CD14-positive monocyte (primary cell): ENCODE measurements at regions not wholly inside any gene's neighbourhood (a gene's known extent, or its start where the extent isn't known, plus 50 kb on each side); places are given as distances from the start of the nearest gene placed in this dataset.

Experiments
- DNase-seq, 3 donors: peaks; one replicate each; pipeline ENCODE4 v3.0.0-alpha.2; 2011 to 2022
- H2AFZ ChIP-seq: 2 replicates; pipeline ENCODE4 v1.6.0; 2012; ENCODE audit warnings: mild to moderate bottlenecking, low read depth, low read length, inconsistent platforms; ENCODE audit not compliant: insufficient read depth, poor library complexity, severe bottlenecking
- H3K27ac ChIP-seq, 2 donors: 1 replicate in 1 of 2; 2 replicates in 1 of 2; pipeline ENCODE4 v1.5.1; 2012 to 2013; ENCODE audit warnings: low read length in 2 of 2, control low read depth in 1 of 2, inconsistent platforms in 1 of 2, low read depth in 1 of 2, mild to moderate bottlenecking in 1 of 2
- H3K27me3 ChIP-seq, 2 donors: one replicate each; pipeline versions ENCODE4 v1.6.0 to v1.6.1; 2011 to 2013; ENCODE audit warnings: low read length in 2 of 2; ENCODE audit not compliant: control insufficient read depth in 2 of 2, insufficient read depth in 2 of 2
- H3K36me3 ChIP-seq, 2 donors: replicated peaks in 1 of 2; 1 replicate in 1 of 2; 2 replicates in 1 of 2; pipeline versions ENCODE4 v1.5.1 to v1.6.1; 2012 to 2013; ENCODE audit warnings: low read length in 2 of 2, control low read depth in 1 of 2, inconsistent platforms in 1 of 2, mild to moderate bottlenecking in 1 of 2; ENCODE audit not compliant: insufficient read depth in 2 of 2, control insufficient read depth in 1 of 2
- H3K4me1 ChIP-seq, 2 donors: 1 replicate in 1 of 2; 2 replicates in 1 of 2; pipeline versions ENCODE4 v1.5.1 to v1.6.1; 2012 to 2013; ENCODE audit warnings: low read length in 2 of 2, control low read depth in 1 of 2, inconsistent platforms in 1 of 2, mild to moderate bottlenecking in 1 of 2, moderate library complexity in 1 of 2; ENCODE audit not compliant: insufficient read depth in 2 of 2, control insufficient read depth in 1 of 2
- H3K4me2 ChIP-seq: replicated peaks from 2 replicates; pipeline ENCODE3; 2012; ENCODE audit warnings: low read length, moderate library complexity, mild to moderate bottlenecking; ENCODE audit not compliant: poor library complexity, severe bottlenecking; ENCODE audit errors: extremely low read depth
- H3K4me3 ChIP-seq, 3 experiments: fragments of 200-600 bp in 1 of 3; sonication (generic) in 1 of 3; replicated peaks in 1 of 3; 1 replicate in 2 of 3; 2 replicates in 1 of 3; pipeline ENCODE4 v1.5.1; 2011 to 2013; ENCODE audit warnings: low read length in 3 of 3, mild to moderate bottlenecking in 3 of 3, control low read depth in 2 of 3, low read depth in 2 of 3, inconsistent platforms in 1 of 3, moderate library complexity in 1 of 3
- H3K79me2 ChIP-seq: 2 replicates; pipeline ENCODE4 v1.6.0; 2012; ENCODE audit warnings: mild to moderate bottlenecking, control low read depth, inconsistent platforms, low read length, moderate library complexity; ENCODE audit not compliant: insufficient read depth
- H3K9ac ChIP-seq: 2 replicates; pipeline ENCODE4 v1.6.0; 2017; ENCODE audit warnings: low read length, mild to moderate bottlenecking; ENCODE audit not compliant: insufficient read depth, poor library complexity, severe bottlenecking
- H3K9me3 ChIP-seq, 2 donors: replicated peaks in 1 of 2; 1 replicate in 1 of 2; 2 replicates in 1 of 2; pipeline versions ENCODE4 v1.5.1 to v1.6.1; 2012 to 2013; ENCODE audit warnings: low read length in 2 of 2, control low read depth in 1 of 2; ENCODE audit not compliant: control insufficient read depth in 1 of 2, insufficient read depth in 1 of 2
- H4K20me1 ChIP-seq: 2 replicates; pipeline ENCODE4 v1.6.0; 2012; ENCODE audit warnings: mild to moderate bottlenecking, low read length, control low read depth, moderate library complexity; ENCODE audit not compliant: insufficient read depth
- H3K27ac Mint-ChIP-seq, 7 donors: one replicate each; pipeline ENCODE4 v1.8.0; 2020; ENCODE audit warnings: mild to moderate bottlenecking in 7 of 7, mixed read lengths in 7 of 7, moderate library complexity in 6 of 7, inconsistent platforms in 2 of 7
- H3K27me3 Mint-ChIP-seq, 3 donors: one replicate each; pipeline ENCODE4 v1.8.0; 2021 to 2022; ENCODE audit warnings: low read depth in 3 of 3, mild to moderate bottlenecking in 3 of 3, mixed read lengths in 3 of 3, moderate library complexity in 3 of 3, inconsistent platforms in 1 of 3
- H3K36me3 Mint-ChIP-seq, 2 donors: one replicate each; pipeline ENCODE4 v1.8.0; 2020; ENCODE audit warnings: mixed read lengths in 2 of 2, inconsistent platforms in 1 of 2, mild to moderate bottlenecking in 1 of 2
- H3K4me1 Mint-ChIP-seq: one replicate; pipeline ENCODE4 v1.8.0; 2020; ENCODE audit warnings: mild to moderate bottlenecking, mixed read lengths
- H3K4me3 Mint-ChIP-seq, 2 donors: one replicate each; pipeline ENCODE4 v1.8.0; 2020; ENCODE audit warnings: mild to moderate bottlenecking in 2 of 2, mixed read lengths in 2 of 2, moderate library complexity in 1 of 2
- H3K9me3 Mint-ChIP-seq, 7 donors: one replicate each; pipeline ENCODE4 v1.8.0; 2020 to 2022; ENCODE audit warnings: mixed read lengths in 7 of 7, mild to moderate bottlenecking in 6 of 7, moderate library complexity in 6 of 7, inconsistent platforms in 2 of 7
- WGBS: methylation state at CpG from one replicate; pipeline ENCODE4 v1.1.5; 2013; ENCODE audit warnings: missing lambda C conversion rate; ENCODE audit not compliant: insufficient coverage; 5-methylcytosine and 5-hydroxymethylcytosine counted together
- intact Hi-C, 2 donors: fragments of 100-400 bp; cut with micrococcal nuclease; formaldehyde crosslinking; loops; one replicate each; pipeline versions ENCODE4 v1.15.0 to v1.15.1; 2023
- TF ChIP-seq, protein P1 (sequence below): fragments of 200-600 bp; IDR thresholded peaks from one replicate; pipeline ENCODE4 v1.8.0; 2022; ENCODE audit warnings: antibody characterized with exemption, mild to moderate bottlenecking

DNA sequence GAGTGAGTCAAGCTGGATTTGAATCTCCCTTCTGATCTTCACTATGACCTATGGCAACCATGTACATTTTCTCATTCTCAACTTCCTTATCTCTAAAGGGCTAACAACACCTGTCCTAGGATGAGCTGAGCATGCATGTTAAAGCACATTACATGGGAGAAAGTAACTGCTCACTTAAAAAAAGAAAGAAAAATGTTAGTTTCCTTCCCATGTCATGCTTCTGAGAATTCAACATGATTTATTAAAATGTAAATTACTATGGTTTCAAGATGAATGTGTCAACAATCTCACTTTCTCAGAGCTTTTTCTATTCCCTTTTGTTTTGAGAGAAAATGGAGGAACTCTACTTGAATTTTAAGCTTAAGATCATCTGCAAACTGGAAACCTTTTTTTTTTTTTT lies 295.3 kb downstream of the SKIDA1 start:
- no peaks in the 10 kb centered on the region for H4K20me1 ChIP-seq
- H3K9me3 Mint-ChIP-seq, result peaks cover 2 to 24% (median 8%) of the 10 kb centered on the region in 7 donors
- H3K79me2 ChIP-seq, result no peaks in the 10 kb centered on the region
- H3K27ac ChIP-seq, result no peak overlapping the region
- no peak overlapping the region for H3K4me3 Mint-ChIP-seq
- H3K36me3 ChIP-seq, result no peaks in the 10 kb centered on the region
- H2AFZ ChIP-seq, result no peak overlapping the region
- H3K27me3 ChIP-seq, result no peaks in the 10 kb centered on the region
- intact Hi-C loops, result no loop called here
- TF ChIP-seq, protein P1, sequence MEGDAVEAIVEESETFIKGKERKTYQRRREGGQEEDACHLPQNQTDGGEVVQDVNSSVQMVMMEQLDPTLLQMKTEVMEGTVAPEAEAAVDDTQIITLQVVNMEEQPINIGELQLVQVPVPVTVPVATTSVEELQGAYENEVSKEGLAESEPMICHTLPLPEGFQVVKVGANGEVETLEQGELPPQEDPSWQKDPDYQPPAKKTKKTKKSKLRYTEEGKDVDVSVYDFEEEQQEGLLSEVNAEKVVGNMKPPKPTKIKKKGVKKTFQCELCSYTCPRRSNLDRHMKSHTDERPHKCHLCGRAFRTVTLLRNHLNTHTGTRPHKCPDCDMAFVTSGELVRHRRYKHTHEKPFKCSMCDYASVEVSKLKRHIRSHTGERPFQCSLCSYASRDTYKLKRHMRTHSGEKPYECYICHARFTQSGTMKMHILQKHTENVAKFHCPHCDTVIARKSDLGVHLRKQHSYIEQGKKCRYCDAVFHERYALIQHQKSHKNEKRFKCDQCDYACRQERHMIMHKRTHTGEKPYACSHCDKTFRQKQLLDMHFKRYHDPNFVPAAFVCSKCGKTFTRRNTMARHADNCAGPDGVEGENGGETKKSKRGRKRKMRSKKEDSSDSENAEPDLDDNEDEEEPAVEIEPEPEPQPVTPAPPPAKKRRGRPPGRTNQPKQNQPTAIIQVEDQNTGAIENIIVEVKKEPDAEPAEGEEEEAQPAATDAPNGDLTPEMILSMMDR, result no peak
- H3K27ac Mint-ChIP-seq, result no peak overlapping the region
- no peaks in the 10 kb centered on the region for H3K4me1 Mint-ChIP-seq
- H3K4me3 ChIP-seq, result no peak overlapping the region
- no peak overlapping the region for H3K4me2 ChIP-seq
- H3K4me1 ChIP-seq, result no peaks in the 10 kb centered on the region
- H3K9me3 ChIP-seq, result peaks cover 0 to 10% of the 10 kb centered on the region in 2 donors
- H3K9ac ChIP-seq, result no peak overlapping the region
- no peak for DNase-seq
- H3K27me3 Mint-ChIP-seq, result peaks cover 0 to 3% (median 2%) of the 10 kb centered on the region in 3 donors
- H3K36me3 Mint-ChIP-seq, result no peaks in the 10 kb centered on the region

DNA sequence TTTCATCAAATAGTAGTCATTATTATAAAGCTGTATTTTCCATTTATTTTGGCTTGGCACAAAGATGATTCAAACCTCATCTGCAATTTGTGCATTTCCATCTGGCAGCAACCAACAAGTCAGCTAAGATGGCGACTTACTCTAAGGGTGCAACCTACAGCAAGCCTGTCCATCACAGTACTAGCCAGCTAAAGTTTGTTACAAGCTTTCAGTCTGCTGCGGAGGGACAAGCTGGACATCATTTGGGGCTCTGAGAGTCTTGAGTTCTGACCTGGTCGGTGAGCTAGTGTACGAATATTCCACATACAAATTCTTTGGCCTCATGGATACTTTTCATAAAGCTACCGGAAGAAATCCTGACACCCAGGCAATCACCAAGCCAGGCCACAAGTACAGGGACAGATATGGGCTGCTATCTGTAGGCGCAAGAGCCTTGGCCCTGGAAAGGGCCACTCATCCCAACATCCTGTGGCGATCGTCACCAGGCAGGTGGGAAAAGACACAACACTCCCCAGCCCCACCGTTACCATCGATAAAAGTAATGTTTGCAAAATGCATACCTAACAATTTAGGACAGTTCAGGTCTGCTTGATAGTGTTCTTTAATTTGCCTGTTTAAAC lies 307.6 kb downstream of the SKIDA1 start:
- H3K27me3 Mint-ChIP-seq, result peaks cover 3% of the 10 kb centered on the region in 3 donors
- intact Hi-C loops, result no loop called here
- H3K27ac Mint-ChIP-seq, result no peak overlapping the region
- Histone ChIP-seq H3K9ac (no peak overlapping the region), H3K36me3 (no peaks in the 10 kb centered on the region), H3K27ac (no peak overlapping the region), H3K27me3 (no peaks in the 10 kb centered on the region), H3K4me1 (peaks cover under 1 to 1% of the 10 kb centered on the region in 2 donors), H3K4me3 (no peak overlapping the region), H2AFZ (no peak overlapping the region), H3K9me3 (peaks cover 0 to 3% of the 10 kb centered on the region in 2 donors), H3K4me2 (no peak overlapping the region), H3K79me2 (no peaks in the 10 kb centered on the region), H4K20me1 (no peaks in the 10 kb centered on the region)
- no peak for DNase-seq
- H3K4me1 Mint-ChIP-seq, result peaks cover under 1% of the 10 kb centered on the region
- H3K9me3 Mint-ChIP-seq, result peaks cover 0 to 22% (median 9%) of the 10 kb centered on the region in 7 donors
- H3K36me3 Mint-ChIP-seq, result no peaks in the 10 kb centered on the region
- 92% methylated on average over 6 of the region's 10 CpGs for WGBS
- no peak overlapping the region for H3K4me3 Mint-ChIP-seq
- TF ChIP-seq, protein P1, result no peak
